CD4-positive, alpha-beta T cell (primary cell): ENCODE measurements at regions not wholly inside any gene's neighbourhood (a gene's known extent, or its start where the extent isn't known, plus 50 kb on each side); places are given as distances from the start of the nearest gene placed in this dataset.

ENCODE experiments used
- ATAC-seq: fragments of 200-7000 bp; cut with Tn5 transposase; one replicate; pipeline ENCODE4 v1.10.0; 2022; ENCODE audit warnings: mild to moderate bottlenecking; ENCODE audit not compliant: poor library complexity
- CTCF ChIA-PET: fragments of 350-600 bp; sonication (Branson Sonifier 250); formaldehyde crosslinking; loops from one replicate; lab custom pipeline; 2021; ENCODE audit warnings: antibody characterized with exemption, inconsistent platforms; lab: Charles Lee
- POLR2A ChIA-PET: fragments of 350-600 bp; sonication (Branson Sonifier 250); formaldehyde crosslinking; loops from one replicate; lab custom pipeline; 2021; ENCODE audit warnings: antibody characterized with exemption, inconsistent platforms; lab: Charles Lee
- DNase-seq, 14 experiments: peaks; one replicate each; pipeline ENCODE4 v3.0.0-alpha.2; 2013 to 2020; ENCODE audit warnings: mixed read lengths in 2 of 14
- H3K27ac ChIP-seq, 2 donors: one replicate each; pipeline versions ENCODE4 v1.5.1 to v1.7.0; 2013; ENCODE audit warnings: low read length in 2 of 2, low read depth in 1 of 2, mild to moderate bottlenecking in 1 of 2
- H3K27me3 ChIP-seq, 2 experiments: 1 replicate in 1 of 2; 2 replicates in 1 of 2; pipeline versions ENCODE4 v1.6.1 to v1.7.0; 2013; ENCODE audit warnings: low read length in 2 of 2, control low read depth in 1 of 2, mild to moderate bottlenecking in 1 of 2, moderate library complexity in 1 of 2; ENCODE audit not compliant: insufficient read depth in 2 of 2, control insufficient read depth in 1 of 2
- H3K36me3 ChIP-seq: one replicate; pipeline ENCODE4 v1.6.1; 2013; ENCODE audit warnings: low read length, control low read depth; ENCODE audit not compliant: insufficient read depth
- H3K4me1 ChIP-seq: one replicate; pipeline ENCODE4 v1.6.1; 2013; ENCODE audit warnings: low read length, control low read depth; ENCODE audit not compliant: insufficient read depth
- H3K4me3 ChIP-seq: one replicate; pipeline ENCODE4 v1.5.1; 2013; ENCODE audit warnings: mild to moderate bottlenecking, low read length, moderate library complexity
- H3K9me3 ChIP-seq, 2 experiments: 1 replicate in 1 of 2; 2 replicates in 1 of 2; pipeline versions ENCODE4 v1.6.1 to v1.7.0; 2013; ENCODE audit warnings: low read length in 2 of 2, mild to moderate bottlenecking in 2 of 2, control low read depth in 1 of 2, moderate library complexity in 1 of 2; ENCODE audit not compliant: control insufficient read depth in 1 of 2, insufficient read depth in 1 of 2
- H3K27ac Mint-ChIP-seq: one replicate; pipeline ENCODE4 v1.8.0; 2020; ENCODE audit warnings: mixed read lengths
- H3K27me3 Mint-ChIP-seq: one replicate; pipeline ENCODE4 v1.8.0; 2021; ENCODE audit warnings: mixed read lengths
- H3K36me3 Mint-ChIP-seq: one replicate; pipeline ENCODE4 v1.8.0; 2021; ENCODE audit warnings: low read depth, mixed read lengths
- H3K4me1 Mint-ChIP-seq: one replicate; pipeline ENCODE4 v1.8.0; 2021; ENCODE audit warnings: low read depth, mixed read lengths
- H3K4me3 Mint-ChIP-seq: one replicate; pipeline ENCODE4 v1.8.0; 2020; ENCODE audit warnings: mild to moderate bottlenecking, mixed read lengths
- H3K9me3 Mint-ChIP-seq: one replicate; pipeline ENCODE4 v1.8.0; 2020; ENCODE audit warnings: mixed read lengths
- CTCF ChIP-seq: fragments of 200-600 bp; IDR thresholded peaks from one replicate; pipeline ENCODE4 v1.8.0; 2022; ENCODE audit warnings: antibody characterized with exemption, mild to moderate bottlenecking
- intact Hi-C, 2 experiments: fragments of 100-400 bp; cut with DNase I in 1 of 2; cut with micrococcal nuclease in 1 of 2; formaldehyde crosslinking; loops; one replicate each; pipeline versions ENCODE4 v1.15.1 to v1.9.0; 2023 to 2025; cut with DNase I, micrococcal nuclease

GRCh38 chr3:174457758-174458157 is 401.4 kb upstream of the NAALADL2 start:
- H3K4me3 ChIP-seq = no peak overlapping the region
- POLR2A ChIA-PET = no interaction called here
- CTCF ChIA-PET = no interaction called here
- no peaks in the 10 kb centered on the region for H3K4me1 ChIP-seq
- Mint-ChIP-seq H3K36me3 (no peaks in the 10 kb centered on the region), H3K4me3 (no peak overlapping the region), H3K9me3 (peaks cover 7% of the 10 kb centered on the region), H3K27me3 (no peaks in the 10 kb centered on the region), H3K4me1 (no peaks in the 10 kb centered on the region), H3K27ac (no peak overlapping the region)
- no peaks in the 10 kb centered on the region for H3K9me3 ChIP-seq
- H3K27me3 ChIP-seq = no peaks in the 10 kb centered on the region
- H3K36me3 ChIP-seq = no peaks in the 10 kb centered on the region
- DNase-seq (no peak), ATAC-seq (no peak)
- intact Hi-C loops = no loop called here
- no peak overlapping the region for H3K27ac ChIP-seq
- no peak for TF ChIP-seq CTCF

GRCh38 chr3:174460831-174461230 is 398.3 kb upstream of the NAALADL2 start:
- POLR2A ChIA-PET = no interaction called here
- Mint-ChIP-seq H3K27me3 (no peaks in the 10 kb centered on the region), H3K4me1 (no peaks in the 10 kb centered on the region), H3K27ac (no peak overlapping the region), H3K9me3 (peaks cover 7% of the 10 kb centered on the region), H3K36me3 (no peaks in the 10 kb centered on the region), H3K4me3 (no peak overlapping the region)
- intact Hi-C loops = no loop called here
- CTCF ChIA-PET = no interaction called here
- no peak overlapping the region for H3K27ac ChIP-seq
- no peak overlapping the region for H3K4me3 ChIP-seq
- no peaks in the 10 kb centered on the region for H3K36me3 ChIP-seq
- TF ChIP-seq CTCF = no peak
- H3K4me1 ChIP-seq = no peaks in the 10 kb centered on the region
- H3K27me3 ChIP-seq = no peaks in the 10 kb centered on the region
- H3K9me3 ChIP-seq = no peaks in the 10 kb centered on the region
- DNase-seq (no peak), ATAC-seq (no peak)

GRCh38 chr3:174462916-174463315 is 396.2 kb upstream of the NAALADL2 start:
- no peak for ATAC-seq
- no peak overlapping the region for H3K4me3 Mint-ChIP-seq
- H3K4me1 Mint-ChIP-seq = no peaks in the 10 kb centered on the region
- intact Hi-C loops = no loop called here
- no peak for TF ChIP-seq CTCF
- no peak for DNase-seq
- H3K9me3 Mint-ChIP-seq = peaks cover 2% of the 10 kb centered on the region
- H3K9me3 ChIP-seq = no peaks in the 10 kb centered on the region
- no peaks in the 10 kb centered on the region for H3K27me3 ChIP-seq
- no peaks in the 10 kb centered on the region for H3K36me3 ChIP-seq
- H3K27ac ChIP-seq = no peak overlapping the region
- H3K27ac Mint-ChIP-seq = no peak overlapping the region
- ChIA-PET CTCF (no interaction called here), POLR2A (no interaction called here)
- H3K4me1 ChIP-seq = no peaks in the 10 kb centered on the region
- no peaks in the 10 kb centered on the region for H3K36me3 Mint-ChIP-seq
- no peak overlapping the region for H3K4me3 ChIP-seq
- H3K27me3 Mint-ChIP-seq = no peaks in the 10 kb centered on the region
